ENCODE measurements at regions not wholly inside any gene's neighbourhood (a gene's known extent, or its start where the extent isn't known, plus 50 kb on each side); places are given as distances from the start of the nearest gene placed in this dataset.

DNA sequence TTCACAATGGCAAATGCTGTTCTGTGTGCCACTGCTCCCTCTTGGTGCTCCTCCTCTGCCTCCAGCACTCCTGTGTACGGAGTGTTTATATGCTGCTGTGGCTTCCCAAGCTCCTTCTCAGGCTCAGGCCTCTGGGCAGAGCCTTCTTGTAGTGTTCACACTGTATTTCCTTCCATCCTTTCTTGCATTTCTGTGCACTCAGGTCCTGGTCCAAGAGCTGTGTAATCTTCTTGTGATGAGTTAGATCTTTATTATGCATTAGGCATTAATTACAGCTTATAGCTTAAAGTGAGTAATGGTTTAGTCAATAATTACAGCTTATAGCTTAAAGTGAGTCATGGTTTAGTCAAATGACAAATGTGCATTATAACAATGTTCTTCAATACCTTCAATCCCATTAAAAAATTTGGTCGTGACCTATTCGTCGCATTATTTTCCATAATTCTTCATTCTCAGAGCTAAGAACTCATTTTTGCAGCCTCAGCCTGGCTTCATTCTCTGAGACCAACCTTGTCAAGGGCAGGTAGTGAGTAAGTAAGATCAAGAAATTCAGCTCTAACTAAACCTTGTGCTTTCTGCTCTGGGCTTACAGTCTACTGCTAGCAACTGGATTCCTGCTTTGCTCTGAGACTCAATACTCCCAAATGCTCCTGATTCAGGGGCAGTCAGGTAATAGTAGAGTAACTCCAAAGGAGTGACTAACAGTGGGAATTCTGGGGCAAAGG, 154.5 kb upstream of the SPAG17 start:
- ChIA-PET POLR2A (no interaction called here), CTCF (no interaction called here)
- no peaks in the 10 kb centered on the region for H3K9me3 ChIP-seq
- BruUV-seq (replicated peaks): no TSS peak
- Mint-ChIP-seq H3K27me3 (ENCODE audit: insufficient read depth, unreplicated experiment) (no peaks in the 10 kb centered on the region), H3K4me1 (ENCODE audit: low read depth, unreplicated experiment) (no peaks in the 10 kb centered on the region), H3K4me3 (ENCODE audit: unreplicated experiment) (no peak overlapping the region), H3K27ac (ENCODE audit: unreplicated experiment) (no peak overlapping the region), H3K36me3 (ENCODE audit: insufficient read depth, unreplicated experiment) (no peaks in the 10 kb centered on the region), H3K9me3 (ENCODE audit: unreplicated experiment) (no peaks in the 10 kb centered on the region)
- H3K4me1 ChIP-seq: no peaks in the 10 kb centered on the region
- no peaks in the 10 kb centered on the region for H3K27me3 ChIP-seq (replicated peaks; ENCODE audit: control insufficient read depth, insufficient read depth, low read length)
- no peak for DNase-seq
- intact Hi-C loops (cut with micrococcal nuclease; ENCODE audit: unreplicated experiment): no loop called here
- H3K36me3 ChIP-seq (ENCODE audit: control insufficient read depth, insufficient read depth, low read length): no peaks in the 10 kb centered on the region
- TF ChIP-seq CTCF (IDR thresholded peaks at IDR 0.05; ENCODE audit: insufficient read depth in 1 of 2, low read depth in 1 of 2, low read length in 1 of 2, severe bottlenecking in 1 of 2, unreplicated experiment in 1 of 2): no peak
- no peak overlapping the region for H3K4me3 ChIP-seq (ENCODE audit: low read depth, low read length)

DNA sequence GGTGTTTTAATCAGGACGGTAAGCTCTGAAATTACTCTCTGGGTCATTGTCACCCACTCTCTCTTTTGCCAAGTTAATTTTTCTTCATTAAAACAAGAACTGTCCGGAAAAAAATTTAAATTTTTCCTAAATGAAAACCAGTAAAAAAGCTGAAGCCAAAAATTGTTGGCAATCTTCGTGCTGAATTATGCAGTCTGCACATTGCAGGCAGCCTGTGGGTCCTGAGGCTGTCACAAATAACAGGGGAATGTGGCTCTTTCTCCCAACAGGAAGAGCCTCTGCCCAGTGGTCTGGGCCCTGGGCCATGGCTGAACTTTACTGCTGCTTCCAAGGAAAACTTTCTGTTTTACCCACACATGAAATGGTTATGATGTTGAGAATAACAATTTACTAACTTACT, 153.9 kb upstream of the SPAG17 start:
- no peaks in the 10 kb centered on the region for H3K4me1 ChIP-seq
- no TSS peak for BruUV-seq (replicated peaks)
- H3K27me3 Mint-ChIP-seq (ENCODE audit: insufficient read depth, unreplicated experiment): no peaks in the 10 kb centered on the region
- TF ChIP-seq CTCF (IDR thresholded peaks at IDR 0.05; ENCODE audit: insufficient read depth in 1 of 2, low read depth in 1 of 2, low read length in 1 of 2, severe bottlenecking in 1 of 2, unreplicated experiment in 1 of 2): no peak
- intact Hi-C loops (cut with micrococcal nuclease; ENCODE audit: unreplicated experiment): no loop called here
- ChIA-PET POLR2A (no interaction called here), CTCF (no interaction called here)
- H3K27ac Mint-ChIP-seq (ENCODE audit: unreplicated experiment): no peak overlapping the region
- no peak overlapping the region for H3K4me3 ChIP-seq (ENCODE audit: low read depth, low read length)
- no peaks in the 10 kb centered on the region for H3K9me3 ChIP-seq
- H3K36me3 ChIP-seq (ENCODE audit: control insufficient read depth, insufficient read depth, low read length): no peaks in the 10 kb centered on the region
- no peaks in the 10 kb centered on the region for H3K27me3 ChIP-seq (replicated peaks; ENCODE audit: control insufficient read depth, insufficient read depth, low read length)
- no peak for DNase-seq
- no peaks in the 10 kb centered on the region for H3K4me1 Mint-ChIP-seq (ENCODE audit: low read depth, unreplicated experiment)
- no peaks in the 10 kb centered on the region for H3K9me3 Mint-ChIP-seq (ENCODE audit: unreplicated experiment)
- H3K4me3 Mint-ChIP-seq (ENCODE audit: unreplicated experiment): no peak overlapping the region
- H3K36me3 Mint-ChIP-seq (ENCODE audit: insufficient read depth, unreplicated experiment): no peaks in the 10 kb centered on the region

DNA sequence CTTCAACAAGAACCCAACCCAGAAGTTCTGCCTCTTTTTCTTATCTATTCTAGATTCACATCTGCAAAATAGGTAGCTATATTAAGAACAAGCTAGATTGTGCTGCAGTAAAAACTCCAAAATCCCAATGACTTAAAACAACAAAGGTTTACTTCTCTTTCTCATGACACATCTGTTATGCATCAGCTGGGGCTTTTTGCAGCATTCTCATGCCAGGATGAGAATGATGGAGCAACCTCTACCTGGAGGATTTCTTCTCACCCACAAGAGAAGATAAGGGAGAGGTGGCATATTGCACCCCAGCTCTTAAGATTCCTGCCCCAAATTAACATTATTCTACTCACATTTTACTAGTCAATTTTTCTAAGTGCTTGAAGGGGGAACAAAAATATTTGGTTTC, 152.3 kb upstream of the SPAG17 start:
- no TSS peak for BruUV-seq (replicated peaks)
- no peaks in the 10 kb centered on the region for H3K9me3 ChIP-seq
- Mint-ChIP-seq H3K4me3 (ENCODE audit: unreplicated experiment) (no peak overlapping the region), H3K4me1 (ENCODE audit: low read depth, unreplicated experiment) (no peaks in the 10 kb centered on the region), H3K9me3 (ENCODE audit: unreplicated experiment) (no peaks in the 10 kb centered on the region), H3K27ac (ENCODE audit: unreplicated experiment) (no peak overlapping the region), H3K36me3 (ENCODE audit: insufficient read depth, unreplicated experiment) (no peaks in the 10 kb centered on the region), H3K27me3 (ENCODE audit: insufficient read depth, unreplicated experiment) (no peaks in the 10 kb centered on the region)
- CTCF ChIA-PET: no interaction called here
- DNase-seq: no peak
- TF ChIP-seq CTCF (IDR thresholded peaks at IDR 0.05; ENCODE audit: insufficient read depth in 1 of 2, low read depth in 1 of 2, low read length in 1 of 2, severe bottlenecking in 1 of 2, unreplicated experiment in 1 of 2): no peak
- H3K4me1 ChIP-seq: no peaks in the 10 kb centered on the region
- intact Hi-C loops (cut with micrococcal nuclease; ENCODE audit: unreplicated experiment): no loop called here
- no peaks in the 10 kb centered on the region for H3K36me3 ChIP-seq (ENCODE audit: control insufficient read depth, insufficient read depth, low read length)
- POLR2A ChIA-PET: no interaction called here
- H3K27me3 ChIP-seq (replicated peaks; ENCODE audit: control insufficient read depth, insufficient read depth, low read length): no peaks in the 10 kb centered on the region
- H3K4me3 ChIP-seq (ENCODE audit: low read depth, low read length): no peak overlapping the region
